H9 (cell line): ENCODE measurements at regions not wholly inside any gene's neighbourhood (a gene's known extent, or its start where the extent isn't known, plus 50 kb on each side); places are given as distances from the start of the nearest gene placed in this dataset.

Experiments used
- DNase-seq: peaks from one replicate; pipeline ENCODE4 v3.0.0-alpha.2; 2017
- H2AFZ ChIP-seq: one replicate; pipeline ENCODE4 v1.6.1; 2013; ENCODE audit warnings: mild to moderate bottlenecking, low read length, control low read depth, moderate library complexity
- H2AK5ac ChIP-seq: 2 replicates; pipeline ENCODE4 v1.6.1; 2013; ENCODE audit warnings: low read length, control low read depth, mixed read lengths; ENCODE audit not compliant: insufficient read length
- H2BK120ac ChIP-seq: one replicate; pipeline ENCODE4 v1.6.1; 2013; ENCODE audit warnings: low read depth, mild to moderate bottlenecking, low read length, control low read depth, inconsistent platforms; ENCODE audit not compliant: poor library complexity, severe bottlenecking
- H2BK12ac ChIP-seq: 2 replicates; pipeline ENCODE4 v1.6.1; 2013; ENCODE audit warnings: low read length, control low read depth, mixed read lengths, low read depth; ENCODE audit not compliant: insufficient read length
- H2BK15ac ChIP-seq: 2 replicates; pipeline ENCODE4 v1.6.1; 2013; ENCODE audit warnings: low read depth, low read length, control low read depth
- H2BK20ac ChIP-seq: one replicate; pipeline ENCODE4 v1.6.1; 2013; ENCODE audit warnings: low read depth, mild to moderate bottlenecking, low read length, control low read depth, inconsistent platforms; ENCODE audit not compliant: poor library complexity, severe bottlenecking
- H2BK5ac ChIP-seq: 2 replicates; pipeline ENCODE4 v1.6.1; 2013; ENCODE audit warnings: low read length, control low read depth, mixed read lengths; ENCODE audit not compliant: insufficient read length
- H3K14ac ChIP-seq: 2 replicates; pipeline ENCODE4 v1.6.1; 2013; ENCODE audit warnings: low read length, control low read depth; ENCODE audit not compliant: insufficient read depth
- H3K18ac ChIP-seq: 2 replicates; pipeline ENCODE4 v1.6.1; 2013; ENCODE audit warnings: low read depth, mild to moderate bottlenecking, mixed read lengths, low read length, control low read depth; ENCODE audit not compliant: insufficient read length
- H3K23ac ChIP-seq: 2 replicates; pipeline ENCODE4 v1.6.1; 2013; ENCODE audit warnings: low read length, control low read depth, mixed read lengths, low read depth; ENCODE audit not compliant: insufficient read length
- H3K23me2 ChIP-seq: 2 replicates; pipeline ENCODE4 v1.6.1; 2013; ENCODE audit warnings: low read depth, mild to moderate bottlenecking, mixed read lengths, low read length, control low read depth; ENCODE audit not compliant: insufficient read length, poor library complexity, severe bottlenecking
- H3K27ac ChIP-seq: 2 replicates; pipeline ENCODE4 v1.5.1; 2013; ENCODE audit warnings: low read length, control low read depth, mixed read lengths, low read depth; ENCODE audit not compliant: insufficient read length
- H3K27me3 ChIP-seq: 2 replicates; pipeline ENCODE4 v1.6.1; 2013; ENCODE audit warnings: low read length, control low read depth, inconsistent platforms; ENCODE audit not compliant: insufficient read depth
- H3K4ac ChIP-seq: 2 replicates; pipeline ENCODE4 v1.6.1; 2013; ENCODE audit warnings: low read depth, mild to moderate bottlenecking, control low read depth, inconsistent platforms, low read length, moderate library complexity
- H3K4me1 ChIP-seq: 2 replicates; pipeline ENCODE4 v1.6.1; 2013; ENCODE audit warnings: low read length, control low read depth, inconsistent platforms; ENCODE audit not compliant: insufficient read depth
- H3K4me2 ChIP-seq: 2 replicates; pipeline ENCODE4 v1.6.1; 2013; ENCODE audit warnings: low read length, control low read depth, mixed read lengths; ENCODE audit not compliant: insufficient read length, insufficient read depth
- H3K56ac ChIP-seq: 2 replicates; pipeline ENCODE4 v1.6.1; 2013; ENCODE audit warnings: low read depth, mild to moderate bottlenecking, mixed read lengths, low read length, control low read depth; ENCODE audit not compliant: insufficient read length
- H3K79me1 ChIP-seq: 2 replicates; pipeline ENCODE4 v1.6.1; 2013; ENCODE audit warnings: low read depth, mild to moderate bottlenecking, moderate library complexity, low read length, control low read depth, inconsistent platforms; ENCODE audit not compliant: insufficient read depth, poor library complexity, severe bottlenecking
- H3K79me2 ChIP-seq: 2 replicates; pipeline ENCODE4 v1.6.1; 2013; ENCODE audit warnings: low read length, control low read depth, inconsistent platforms; ENCODE audit not compliant: insufficient read depth
- H3K9ac ChIP-seq: 2 replicates; pipeline ENCODE4 v1.6.1; 2013; ENCODE audit warnings: low read length, control low read depth, mixed read lengths; ENCODE audit not compliant: insufficient read length; ENCODE audit errors: extremely low read depth
- H3K9me3 ChIP-seq: one replicate; pipeline ENCODE4 v1.6.1; 2013; ENCODE audit warnings: low read depth, low read length, inconsistent platforms; ENCODE audit not compliant: control insufficient read depth
- H3T11ph ChIP-seq: one replicate; pipeline ENCODE4 v1.6.1; 2013; ENCODE audit warnings: mild to moderate bottlenecking, low read length, control low read depth, inconsistent platforms
- H4K20me1 ChIP-seq: one replicate; pipeline ENCODE4 v1.6.1; 2013; ENCODE audit not compliant: control insufficient read depth, insufficient read length, insufficient read depth
- H4K5ac ChIP-seq: 2 replicates; pipeline ENCODE4 v1.6.1; 2013; ENCODE audit warnings: low read depth, mild to moderate bottlenecking, mixed read lengths, low read length, control low read depth; ENCODE audit not compliant: insufficient read length
- H4K8ac ChIP-seq: replicated peaks from 2 replicates; pipeline ENCODE4 v1.6.1; 2013; ENCODE audit warnings: low read length, control low read depth, mixed read lengths, low read depth; ENCODE audit not compliant: insufficient read length
- H4K91ac ChIP-seq: 2 replicates; pipeline ENCODE4 v1.6.1; 2013; ENCODE audit warnings: low read depth, mild to moderate bottlenecking, moderate library complexity, mixed read lengths, low read length, control low read depth; ENCODE audit not compliant: insufficient read length
- H3K27ac Mint-ChIP-seq, 3 experiments: 2 replicates in 2 of 3; 3 replicates in 1 of 3; pipeline ENCODE4 v1.8.0; 2020 to 2021; ENCODE audit warnings: mixed read lengths in 3 of 3, mild to moderate bottlenecking in 1 of 3, moderate library complexity in 1 of 3
- H3K27me3 Mint-ChIP-seq: 2 replicates; pipeline ENCODE4 v1.8.0; 2021; ENCODE audit warnings: low read depth, mild to moderate bottlenecking, moderate library complexity, mixed read lengths
- H3K36me3 Mint-ChIP-seq, 3 experiments: 2 replicates in 2 of 3; 3 replicates in 1 of 3; pipeline ENCODE4 v1.8.0; 2020 to 2021; ENCODE audit warnings: low read depth in 3 of 3, mixed read lengths in 3 of 3; ENCODE audit not compliant: insufficient read depth in 1 of 3
- H3K4me1 Mint-ChIP-seq, 2 experiments: 2 replicates each; pipeline ENCODE4 v1.8.0; 2020; ENCODE audit warnings: mixed read lengths in 2 of 2
- H3K4me3 Mint-ChIP-seq, 2 experiments: 2 replicates in 1 of 2; 3 replicates in 1 of 2; pipeline ENCODE4 v1.8.0; 2020 to 2021; ENCODE audit warnings: mild to moderate bottlenecking in 2 of 2, mixed read lengths in 2 of 2, moderate library complexity in 1 of 2
- H3K9me3 Mint-ChIP-seq, 2 experiments: 2 replicates in 1 of 2; 3 replicates in 1 of 2; pipeline ENCODE4 v1.8.0; 2020; ENCODE audit warnings: mild to moderate bottlenecking in 2 of 2, mixed read lengths in 2 of 2, moderate library complexity in 1 of 2
- CTCF ChIP-seq: fragments of 200-600 bp; sonication (generic); conservative IDR thresholded peaks from 3 replicates; pipeline ENCODE4 v1.8.0; 2021; ENCODE audit warnings: antibody characterized with exemption, mild to moderate bottlenecking
- WGBS: extraction: QIAGEN DNeasy Blood & Tissue Kit; methylation state at CpG from one replicate; pipeline ENCODE4 v1.1.7; 2013; ENCODE audit warnings: missing lambda C conversion rate, low lambda C conversion rate, mixed read lengths; ENCODE audit not compliant: insufficient read length; ENCODE audit errors: extremely low coverage; 5-methylcytosine and 5-hydroxymethylcytosine counted together

- H3K9me3 ChIP-seq: peaks cover 88% of the 10 kb centered on the region
- no peaks in the 10 kb centered on the region for H4K20me1 ChIP-seq
These were observed 122.9 kb upstream of the ZNF716 start for GRCh38 chr7:57327081-57327480.

More at GRCh38 chr7:57327081-57327480, 122.9 kb upstream of the ZNF716 start:
- H3K9ac ChIP-seq: no peak overlapping the region
- H3K79me2 ChIP-seq: no peaks in the 10 kb centered on the region
- Mint-ChIP-seq H3K27ac (no peak overlapping the region), H3K4me3 (no peak overlapping the region; a peak in 1 of 5 replicates), H3K36me3 (peaks cover 15 to 49% (median 28%) of the 10 kb centered on the region in 3 experiments; a peak in 6 of 7 replicates), H3K9me3 (peaks cover 93 to 95% of the 10 kb centered on the region in 2 experiments), H3K27me3 (peaks cover 8% of the 10 kb centered on the region), H3K4me1 (no peaks in the 10 kb centered on the region)
- WGBS: no CpG with 5 or more reads among the region's 4 CpGs
- no peak for DNase-seq
- no peak overlapping the region for H3T11ph ChIP-seq
- H2AFZ ChIP-seq: no peak overlapping the region
- no peak overlapping the region for H4K8ac ChIP-seq
- no peak overlapping the region for H2BK120ac ChIP-seq
- H2AK5ac ChIP-seq: no peak overlapping the region
- H3K4me1 ChIP-seq: no peaks in the 10 kb centered on the region
- H4K5ac ChIP-seq: no peak overlapping the region
- no peaks in the 10 kb centered on the region for H3K79me1 ChIP-seq
- no peak overlapping the region for H3K23ac ChIP-seq
- no peak overlapping the region for H3K18ac ChIP-seq
- no peak overlapping the region for H3K4me2 ChIP-seq
- H3K4ac ChIP-seq: no peak overlapping the region
- H3K27ac ChIP-seq: no peak overlapping the region
- no peaks in the 10 kb centered on the region for H3K23me2 ChIP-seq
- no peak overlapping the region for H2BK20ac ChIP-seq
- no peak overlapping the region for H2BK15ac ChIP-seq
- no peak for TF ChIP-seq CTCF
- no peaks in the 10 kb centered on the region for H3K27me3 ChIP-seq
- H3K56ac ChIP-seq: no peak overlapping the region
- H3K14ac ChIP-seq: no peak overlapping the region
- no peak overlapping the region for H2BK5ac ChIP-seq
- H4K91ac ChIP-seq: no peak overlapping the region
- H2BK12ac ChIP-seq: no peak overlapping the region
